Gastrocnemius medialis (tissue), 4 donors: ENCODE measurements at regions not wholly inside any gene's neighbourhood (a gene's known extent, or its start where the extent isn't known, plus 50 kb on each side); places are given as distances from the start of the nearest gene placed in this dataset.

ENCODE experiments used
- CTCF ChIP-seq, 5 experiments: fragments of 450-650 bp in 3 of 5; fragments of 200-600 bp in 2 of 5; sonication (generic) in 2 of 5; IDR thresholded peaks in 4 of 5; conservative IDR thresholded peaks in 1 of 5; 1 replicate in 4 of 5; 2 replicates in 1 of 5; pipeline ENCODE4 v1.5.1; 2016 to 2019; ENCODE audit warnings: antibody characterized with exemption in 5 of 5, mild to moderate bottlenecking in 3 of 5, moderate library complexity in 3 of 5
- POLR2A ChIP-seq, 2 donors: fragments of 450-650 bp; IDR thresholded peaks; one replicate each; pipeline ENCODE4 v1.6.1; 2017; ENCODE audit warnings: antibody characterized with exemption in 2 of 2, mild to moderate bottlenecking in 2 of 2, moderate library complexity in 2 of 2

- TF ChIP-seq CTCF (IDR thresholded peaks at IDR 0.05 in 4 of 5, conservative IDR thresholded peaks at IDR 0.05 in 1 of 5): no peak
- TF ChIP-seq POLR2A (IDR thresholded peaks at IDR 0.05): no peak
Observed at GRCh38 chr2:239587311-239587731, 186.5 kb upstream of the HDAC4 start.
